Eye (tissue), 1 donor: ENCODE measurements at regions not wholly inside any gene's neighbourhood (a gene's known extent, or its start where the extent isn't known, plus 50 kb on each side); places are given as distances from the start of the nearest gene placed in this dataset.

Source experiments
- DNase-seq: peaks from one replicate; pipeline ENCODE4 v3.0.0-alpha.2; 2015

- no peak for DNase-seq
Measured at GRCh38 chr11:27287205-27287604, 75.8 kb downstream of the CCDC34 start.

- peak; percentile 43 for DNase-seq
Measured at GRCh38 chr11:27285761-27286160, 77.3 kb downstream of the CCDC34 start.

GRCh38 chr11:27282806-27283205, 80.2 kb downstream of the CCDC34 start:
- no peak for DNase-seq

- peak; percentile 72 for DNase-seq
Measured at GRCh38 chr11:27281740-27282590, 81.0 kb downstream of the CCDC34 start.

GRCh38 chr11:27281276-27281675, 81.7 kb downstream of the CCDC34 start:
- no peak for DNase-seq

- peak; percentile 42 for DNase-seq
Measured at GRCh38 chr11:27280140-27280539, 82.9 kb downstream of the CCDC34 start.

GRCh38 chr11:27279460-27279859, 83.6 kb downstream of the CCDC34 start:
- DNase-seq: no peak

GRCh38 chr11:27277843-27278242, 85.2 kb downstream of the CCDC34 start:
- DNase-seq: peak; percentile 63

- no peak for DNase-seq
Measured at GRCh38 chr11:27276141-27276540, 86.9 kb downstream of the CCDC34 start.

GRCh38 chr11:27274854-27275395, 88.1 kb downstream of the CCDC34 start:
- DNase-seq: no peak

GRCh38 chr11:27266125-27266524, 96.9 kb downstream of the CCDC34 start:
- no peak for DNase-seq

- DNase-seq: no peak
Measured at GRCh38 chr11:27263986-27264385, 99.0 kb downstream of the CCDC34 start.

GRCh38 chr11:27263046-27263445, 100.0 kb downstream of the CCDC34 start:
- DNase-seq: no peak

GRCh38 chr11:27255447-27255828, 107.6 kb downstream of the CCDC34 start:
- no peak for DNase-seq

GRCh38 chr11:27254744-27255446, 108.1 kb downstream of the CCDC34 start:
- no peak for DNase-seq

- no peak for DNase-seq
Measured at GRCh38 chr11:27253224-27253623, 109.8 kb downstream of the CCDC34 start.

GRCh38 chr11:27250867-27251665, 111.9 kb downstream of the CCDC34 start:
- DNase-seq: no peak

- DNase-seq: no peak
Measured at GRCh38 chr11:27248576-27249509, 114.2 kb downstream of the CCDC34 start.

GRCh38 chr11:27247660-27248059, 115.4 kb downstream of the CCDC34 start:
- no peak for DNase-seq

GRCh38 chr11:27246925-27247324, 116.1 kb downstream of the CCDC34 start:
- DNase-seq: peak; percentile 63

- DNase-seq: no peak
Measured at GRCh38 chr11:27244900-27245299, 118.1 kb downstream of the CCDC34 start.

- DNase-seq: no peak
Measured at GRCh38 chr11:27242591-27242990, 120.4 kb downstream of the CCDC34 start.
